Thoracic aorta (tissue), 2 donors: ENCODE measurements at regions not wholly inside any gene's neighbourhood (a gene's known extent, or its start where the extent isn't known, plus 50 kb on each side); places are given as distances from the start of the nearest gene placed in this dataset.

Source experiments
- ATAC-seq: fragments of 150-250 bp; one replicate; pipeline ENCODE4 v1.8.0; 2017; ENCODE audit warnings: low read depth; ENCODE audit not compliant: insufficient number of reproducible peaks, low FRiP score
- DNase-seq: peaks from one replicate; pipeline ENCODE4 v3.0.0-alpha.2; 2020; ENCODE audit warnings: low spot score
- H3K27ac ChIP-seq, 2 donors: fragments of 200-600 bp; sonication (generic); 1 replicate in 1 of 2; 2 replicates in 1 of 2; pipeline ENCODE4 v1.5.1; 2016; ENCODE audit warnings: mild to moderate bottlenecking in 2 of 2, moderate library complexity in 2 of 2
- H3K27me3 ChIP-seq: fragments of 200-600 bp; sonication (generic); replicated peaks from 2 replicates; pipeline ENCODE4 v1.6.0; 2016; ENCODE audit warnings: mild to moderate bottlenecking; ENCODE audit not compliant: insufficient read depth
- H3K36me3 ChIP-seq: fragments of 200-600 bp; sonication (generic); one replicate; pipeline ENCODE4 v1.5.1; 2016
- H3K4me1 ChIP-seq, 2 donors: fragments of 200-600 bp; sonication (generic); 1 replicate in 1 of 2; 2 replicates in 1 of 2; pipeline versions ENCODE4 v1.5.1 to v1.6.0; 2016; ENCODE audit warnings: low read depth in 2 of 2, mild to moderate bottlenecking in 1 of 2; ENCODE audit not compliant: control insufficient read depth in 1 of 2
- H3K4me3 ChIP-seq: fragments of 200-600 bp; sonication (generic); 2 replicates; pipeline ENCODE4 v1.5.1; 2016; ENCODE audit warnings: mild to moderate bottlenecking
- H3K9me3 ChIP-seq: fragments of 200-600 bp; sonication (generic); 2 replicates; pipeline ENCODE4 v1.5.1; 2016
- TF ChIP-seq, protein P1 (sequence below): fragments of 200-600 bp; sonication (generic); IDR thresholded peaks from one replicate; pipeline ENCODE4 v1.5.1; 2019; ENCODE audit warnings: antibody characterized with exemption

DNA sequence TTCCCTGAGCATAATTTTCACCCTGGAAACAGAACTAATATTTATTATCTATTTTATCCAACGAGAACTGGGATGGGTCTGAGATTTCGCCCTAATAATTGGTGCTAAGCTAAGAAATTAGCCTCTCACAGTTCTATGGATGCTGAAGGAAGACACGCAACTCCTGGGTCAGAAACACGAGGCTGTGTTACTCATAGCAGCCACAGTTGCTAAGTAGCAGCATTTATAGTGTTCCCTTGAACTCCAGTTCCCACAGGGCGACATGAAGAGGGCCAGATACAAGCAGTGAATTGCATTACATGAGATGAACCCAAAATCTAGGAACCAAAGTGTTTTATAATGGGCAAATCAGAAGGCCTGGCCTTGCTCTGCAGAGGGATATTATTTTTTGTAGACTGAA lies 109.8 kb upstream of the AGR3 start:
- TF ChIP-seq, protein P1, sequence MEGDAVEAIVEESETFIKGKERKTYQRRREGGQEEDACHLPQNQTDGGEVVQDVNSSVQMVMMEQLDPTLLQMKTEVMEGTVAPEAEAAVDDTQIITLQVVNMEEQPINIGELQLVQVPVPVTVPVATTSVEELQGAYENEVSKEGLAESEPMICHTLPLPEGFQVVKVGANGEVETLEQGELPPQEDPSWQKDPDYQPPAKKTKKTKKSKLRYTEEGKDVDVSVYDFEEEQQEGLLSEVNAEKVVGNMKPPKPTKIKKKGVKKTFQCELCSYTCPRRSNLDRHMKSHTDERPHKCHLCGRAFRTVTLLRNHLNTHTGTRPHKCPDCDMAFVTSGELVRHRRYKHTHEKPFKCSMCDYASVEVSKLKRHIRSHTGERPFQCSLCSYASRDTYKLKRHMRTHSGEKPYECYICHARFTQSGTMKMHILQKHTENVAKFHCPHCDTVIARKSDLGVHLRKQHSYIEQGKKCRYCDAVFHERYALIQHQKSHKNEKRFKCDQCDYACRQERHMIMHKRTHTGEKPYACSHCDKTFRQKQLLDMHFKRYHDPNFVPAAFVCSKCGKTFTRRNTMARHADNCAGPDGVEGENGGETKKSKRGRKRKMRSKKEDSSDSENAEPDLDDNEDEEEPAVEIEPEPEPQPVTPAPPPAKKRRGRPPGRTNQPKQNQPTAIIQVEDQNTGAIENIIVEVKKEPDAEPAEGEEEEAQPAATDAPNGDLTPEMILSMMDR = no peak
- Histone ChIP-seq H3K4me1 (peaks cover 3 to 8% of the 10 kb centered on the region in 2 donors), H3K27ac (no peak overlapping the region), H3K9me3 (no peaks in the 10 kb centered on the region), H3K4me3 (no peak overlapping the region), H3K36me3 (no peaks in the 10 kb centered on the region), H3K27me3 (no peaks in the 10 kb centered on the region)
- no peak for ATAC-seq
- DNase-seq = no peak

GRCh38 chr7:16993543-16993942 lies 111.8 kb upstream of the AGR3 start:
- TF ChIP-seq, protein P1 = no peak
- Histone ChIP-seq H3K27me3 (no peaks in the 10 kb centered on the region), H3K36me3 (no peaks in the 10 kb centered on the region), H3K4me3 (no peak overlapping the region), H3K4me1 (peaks cover 3 to 8% of the 10 kb centered on the region in 2 donors), H3K27ac (no peak overlapping the region), H3K9me3 (no peaks in the 10 kb centered on the region)
- no peak for ATAC-seq
- no peak for DNase-seq

DNA sequence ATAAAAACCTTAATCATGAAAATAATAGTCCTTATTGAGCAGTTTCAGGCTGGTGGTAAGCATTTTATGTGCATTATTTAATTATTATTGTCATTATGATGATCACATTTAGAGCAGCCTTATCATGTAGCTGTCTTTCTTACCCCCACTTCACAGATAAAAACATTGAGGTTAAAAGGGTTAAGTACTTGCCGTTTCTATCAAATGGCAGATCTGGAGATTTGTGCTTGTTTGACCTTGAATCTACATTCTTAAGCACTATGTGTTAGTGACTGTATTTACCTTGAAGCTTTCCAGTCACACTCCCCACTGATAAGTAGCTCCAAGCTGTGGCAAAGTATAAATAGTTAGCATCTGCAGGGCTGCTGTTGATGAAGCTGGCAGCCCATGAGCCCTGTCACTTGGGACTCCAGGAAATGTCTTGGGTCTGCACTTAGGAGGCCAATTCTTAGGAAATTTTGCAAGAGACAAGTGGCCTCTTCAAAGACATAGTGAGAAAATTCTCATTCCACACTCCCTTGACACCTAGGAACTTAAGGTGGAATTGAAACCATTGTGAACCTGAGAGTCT lies 116.8 kb upstream of the AGR3 start:
- Histone ChIP-seq H3K27me3 (no peaks in the 10 kb centered on the region), H3K4me3 (no peak overlapping the region), H3K4me1 (no peaks in the 10 kb centered on the region), H3K9me3 (no peaks in the 10 kb centered on the region), H3K27ac (no peak overlapping the region), H3K36me3 (no peaks in the 10 kb centered on the region)
- ATAC-seq (no peak), DNase-seq (no peak)
- TF ChIP-seq, protein P1 = no peak

- Histone ChIP-seq H3K36me3 (no peaks in the 10 kb centered on the region), H3K27ac (no peak overlapping the region), H3K4me1 (no peaks in the 10 kb centered on the region), H3K27me3 (no peaks in the 10 kb centered on the region), H3K4me3 (no peak overlapping the region), H3K9me3 (no peaks in the 10 kb centered on the region)
- TF ChIP-seq, protein P1 = no peak
- ATAC-seq (no peak), DNase-seq (no peak)
These were observed 117.9 kb upstream of the AGR3 start for GRCh38 chr7:16999541-17000267.

DNA sequence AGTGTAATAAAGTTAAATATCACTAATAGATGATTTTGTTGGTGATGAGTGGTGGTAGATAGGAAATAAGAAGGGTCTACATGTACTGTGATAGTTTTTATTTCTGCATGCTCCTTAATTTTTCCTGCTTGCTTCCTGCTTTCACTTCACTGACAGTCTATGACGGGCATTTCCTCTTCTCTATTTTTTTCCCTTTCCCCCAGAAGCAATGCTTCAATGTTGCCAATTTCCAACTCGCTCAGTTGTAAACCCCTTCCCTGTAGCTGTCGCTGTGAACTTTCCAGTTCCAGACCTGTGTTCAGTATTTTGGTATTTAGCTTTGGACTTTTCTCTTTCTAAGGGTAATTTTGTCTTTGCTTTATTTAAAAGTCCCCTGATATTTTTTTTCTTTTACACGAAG lies 123.5 kb upstream of the AGR3 start:
- Histone ChIP-seq H3K36me3 (no peaks in the 10 kb centered on the region), H3K4me1 (peaks cover 5 to 15% of the 10 kb centered on the region in 2 donors), H3K27ac (no peak overlapping the region), H3K27me3 (no peaks in the 10 kb centered on the region), H3K9me3 (no peaks in the 10 kb centered on the region), H3K4me3 (no peak overlapping the region)
- no peak for DNase-seq
- ATAC-seq = no peak
- TF ChIP-seq, protein P1 = no peak
